ENCODE measurements at regions not wholly inside any gene's neighbourhood (a gene's known extent, or its start where the extent isn't known, plus 50 kb on each side); places are given as distances from the start of the nearest gene placed in this dataset.

- TF ChIP-seq EP300 (IDR thresholded peaks at IDR 0.05; ENCODE audit: borderline replicate concordance): no peak
- TF ChIP-seq EGR1 (IDR thresholded peaks at IDR 0.05): no peak
- TF ChIP-seq TEAD4 (IDR thresholded peaks at IDR 0.05): no peak
- TF ChIP-seq NFIC (IDR thresholded peaks at IDR 0.05): no peak
- TF ChIP-seq TAF1 (IDR thresholded peaks at IDR 0.05; ENCODE audit: low read depth): no peak
- TF ChIP-seq FOXM1 (IDR thresholded peaks at IDR 0.05; ENCODE audit: borderline replicate concordance, low read depth): no peak
- TF ChIP-seq REST (IDR thresholded peaks at IDR 0.05; ENCODE audit: low read depth): no peak
- no peak for TF ChIP-seq USF1 (IDR thresholded peaks at IDR 0.05)
- no peak for TF ChIP-seq YY1 (IDR thresholded peaks at IDR 0.05; ENCODE audit: low read depth)
- no peak for TF ChIP-seq RAD21 (IDR thresholded peaks at IDR 0.05; ENCODE audit: low read depth)
- no peak for TF ChIP-seq TCF12 (IDR thresholded peaks at IDR 0.05; ENCODE audit: low read depth)
- no peak for TF ChIP-seq CREB1 (IDR thresholded peaks at IDR 0.05; ENCODE audit: low read depth)
- TF ChIP-seq MAX (IDR thresholded peaks at IDR 0.05): no peak
- no peak for TF ChIP-seq CEBPB (IDR thresholded peaks at IDR 0.05)
- no peak for TF ChIP-seq ZBTB7A (IDR thresholded peaks at IDR 0.05; ENCODE audit: low read depth)
Observed at GRCh38 chr1:188891958-188892357, 1585.7 kb downstream of the BRINP3 start.

GRCh38 chr1:188895611-188896010 is 1582.1 kb downstream of the BRINP3 start:
- TF ChIP-seq YY1 (IDR thresholded peaks at IDR 0.05; ENCODE audit: low read depth): no peak
- no peak for TF ChIP-seq RAD21 (IDR thresholded peaks at IDR 0.05; ENCODE audit: low read depth)
- no peak for TF ChIP-seq CEBPB (IDR thresholded peaks at IDR 0.05)
- TF ChIP-seq ZBTB7A (IDR thresholded peaks at IDR 0.05; ENCODE audit: low read depth): no peak
- TF ChIP-seq TCF12 (IDR thresholded peaks at IDR 0.05; ENCODE audit: low read depth): no peak
- TF ChIP-seq TAF1 (IDR thresholded peaks at IDR 0.05; ENCODE audit: low read depth): no peak
- no peak for TF ChIP-seq CREB1 (IDR thresholded peaks at IDR 0.05; ENCODE audit: low read depth)
- no peak for TF ChIP-seq MAX (IDR thresholded peaks at IDR 0.05)
- TF ChIP-seq NFIC (IDR thresholded peaks at IDR 0.05): no peak
- TF ChIP-seq TEAD4 (IDR thresholded peaks at IDR 0.05): no peak
- no peak for TF ChIP-seq REST (IDR thresholded peaks at IDR 0.05; ENCODE audit: low read depth)
- TF ChIP-seq USF1 (IDR thresholded peaks at IDR 0.05): no peak

GRCh38 chr1:188903241-188903640 is 1574.4 kb downstream of the BRINP3 start:
- TF ChIP-seq CREB1 (IDR thresholded peaks at IDR 0.05; ENCODE audit: low read depth) (no peak), FOXM1 (IDR thresholded peaks at IDR 0.05; ENCODE audit: borderline replicate concordance, low read depth) (no peak), RAD21 (IDR thresholded peaks at IDR 0.05; ENCODE audit: low read depth) (no peak), CEBPB (IDR thresholded peaks at IDR 0.05) (no peak), NFIC (IDR thresholded peaks at IDR 0.05) (no peak)

GRCh38 chr1:188904201-188904600 is 1573.5 kb downstream of the BRINP3 start:
- no peak for TF ChIP-seq EGR1 (IDR thresholded peaks at IDR 0.05)
- TF ChIP-seq NFIC (IDR thresholded peaks at IDR 0.05): no peak
- no peak for TF ChIP-seq FOXM1 (IDR thresholded peaks at IDR 0.05; ENCODE audit: borderline replicate concordance, low read depth)
- no peak for TF ChIP-seq TEAD4 (IDR thresholded peaks at IDR 0.05)
- TF ChIP-seq CEBPB (IDR thresholded peaks at IDR 0.05): no peak
- TF ChIP-seq USF1 (IDR thresholded peaks at IDR 0.05): no peak
- TF ChIP-seq CREB1 (IDR thresholded peaks at IDR 0.05; ENCODE audit: low read depth): no peak
- no peak for TF ChIP-seq ZBTB7A (IDR thresholded peaks at IDR 0.05; ENCODE audit: low read depth)

GRCh38 chr1:188906921-188907641 is 1570.6 kb downstream of the BRINP3 start:
- TF ChIP-seq USF1 (IDR thresholded peaks at IDR 0.05) (no peak), EGR1 (IDR thresholded peaks at IDR 0.05) (no peak), CREB1 (IDR thresholded peaks at IDR 0.05; ENCODE audit: low read depth) (no peak), ZBTB7A (IDR thresholded peaks at IDR 0.05; ENCODE audit: low read depth) (no peak), YY1 (IDR thresholded peaks at IDR 0.05; ENCODE audit: low read depth) (no peak), RAD21 (IDR thresholded peaks at IDR 0.05; ENCODE audit: low read depth) (no peak), FOXM1 (IDR thresholded peaks at IDR 0.05; ENCODE audit: borderline replicate concordance, low read depth) (no peak), TEAD4 (IDR thresholded peaks at IDR 0.05) (no peak)
